DOHH2 (cell line): ENCODE measurements at regions not wholly inside any gene's neighbourhood (a gene's known extent, or its start where the extent isn't known, plus 50 kb on each side); places are given as distances from the start of the nearest gene placed in this dataset.

Experiments
- H3F3A ChIP-seq: fragments of 200-600 bp; sonication (generic), shearing (Covaris generic); 2 replicates; pipeline ENCODE4 v1.6.0; 2016; ENCODE audit warnings: antibody characterized with exemption, mild to moderate bottlenecking; ENCODE audit not compliant: control insufficient read depth, insufficient read depth
- H3K27ac ChIP-seq: fragments of 200-600 bp; sonication (generic); 2 replicates; pipeline ENCODE4 v1.5.1; 2014; ENCODE audit warnings: low read depth, mild to moderate bottlenecking, low read length, moderate library complexity
- H3K27me3 ChIP-seq: fragments of 200-600 bp; sonication (generic); 2 replicates; pipeline ENCODE4 v1.6.1; 2014; ENCODE audit warnings: mild to moderate bottlenecking, low read length, mixed read lengths; ENCODE audit not compliant: control insufficient read depth
- H3K36me3 ChIP-seq: fragments of 200-600 bp; sonication (generic); 2 replicates; pipeline ENCODE4 v1.6.1; 2014; ENCODE audit warnings: mild to moderate bottlenecking, low read length, moderate library complexity, mixed read lengths; ENCODE audit not compliant: control insufficient read depth
- H3K4me1 ChIP-seq: fragments of 200-600 bp; sonication (generic); 2 replicates; pipeline ENCODE4 v1.6.1; 2014; ENCODE audit warnings: mild to moderate bottlenecking, low read length, mixed read lengths; ENCODE audit not compliant: control insufficient read depth
- H3K4me2 ChIP-seq: fragments of 200-600 bp; sonication (generic); 2 replicates; pipeline ENCODE4 v1.6.0; 2014; ENCODE audit warnings: mild to moderate bottlenecking, low read length, moderate library complexity
- H3K4me3 ChIP-seq: fragments of 200-600 bp; sonication (generic); 2 replicates; pipeline ENCODE4 v1.5.1; 2014; ENCODE audit warnings: mild to moderate bottlenecking, low read length, mixed read lengths
- H3K79me2 ChIP-seq: fragments of 200-600 bp; sonication (generic); 2 replicates; pipeline ENCODE4 v1.6.1; 2014; ENCODE audit warnings: mild to moderate bottlenecking, low read length, mixed read lengths; ENCODE audit not compliant: control insufficient read depth
- H3K9me2 ChIP-seq: fragments of 200-600 bp; sonication (generic); replicated peaks from 2 replicates; pipeline ENCODE4 v1.6.1; 2014; ENCODE audit warnings: mild to moderate bottlenecking, low read length, mixed read lengths; ENCODE audit not compliant: control insufficient read depth
- H3K9me3 ChIP-seq: fragments of 200-600 bp; sonication (generic); 2 replicates; pipeline ENCODE4 v1.6.1; 2014; ENCODE audit warnings: antibody characterized with exemption, low read length, mixed read lengths; ENCODE audit not compliant: control insufficient read depth, insufficient read depth
- H4K20me1 ChIP-seq: fragments of 200-600 bp; sonication (generic); 2 replicates; pipeline ENCODE4 v1.6.0; 2014; ENCODE audit warnings: low read depth, mild to moderate bottlenecking, antibody characterized with exemption, low read length, moderate library complexity; ENCODE audit not compliant: control insufficient read depth, insufficient read depth
- EZH2phosphoT487 ChIP-seq: fragments of 200-600 bp; sonication (generic); IDR thresholded peaks from 2 replicates; pipeline ENCODE4 v1.6.1; 2017; ENCODE audit warnings: borderline replicate concordance, mild to moderate bottlenecking, antibody characterized with exemption, low read length, moderate library complexity, mixed read lengths
- TF ChIP-seq, protein P1 (sequence below): fragments of 200-600 bp; sonication (generic); IDR thresholded peaks from one replicate; pipeline ENCODE4 v1.5.1; 2014; ENCODE audit warnings: antibody characterized with exemption, mild to moderate bottlenecking, low read depth, low read length; ENCODE audit not compliant: poor library complexity, severe bottlenecking

DNA sequence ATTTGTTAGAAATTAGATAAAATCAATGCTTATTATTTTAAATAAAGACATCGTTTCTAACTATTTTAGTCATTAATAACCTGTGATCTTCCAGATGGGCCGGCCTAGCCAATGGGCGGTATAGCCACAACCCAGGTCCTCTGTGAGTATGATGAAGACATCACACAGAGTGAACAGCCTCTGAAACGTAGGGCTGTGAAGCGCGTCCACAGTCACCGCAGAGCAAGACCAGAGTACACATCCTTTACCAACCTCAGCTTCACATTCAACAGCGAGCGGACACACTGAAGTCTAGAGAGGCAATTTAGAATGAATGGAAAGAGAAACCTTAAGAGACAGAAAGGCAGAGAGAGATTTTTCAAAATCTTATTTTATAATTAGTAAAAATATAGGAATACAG lies 125.0 kb upstream of the RPS6KA2 start:
- H3F3A ChIP-seq, result no peaks in the 10 kb centered on the region
- no peaks in the 10 kb centered on the region for H4K20me1 ChIP-seq
- peaks cover 16% of the 10 kb centered on the region for H3K4me1 ChIP-seq
- no peaks in the 10 kb centered on the region for H3K9me3 ChIP-seq
- H3K4me3 ChIP-seq, result no peak overlapping the region
- H3K4me2 ChIP-seq, result no peak overlapping the region
- peaks cover 12% of the 10 kb centered on the region; the same call in 1 of the 2 replicates for H3K27me3 ChIP-seq
- H3K27ac ChIP-seq, result no peak overlapping the region
- H3K36me3 ChIP-seq, result no peaks in the 10 kb centered on the region
- no peaks in the 10 kb centered on the region for H3K9me2 ChIP-seq
- H3K79me2 ChIP-seq, result no peaks in the 10 kb centered on the region
- TF ChIP-seq, protein P1, sequence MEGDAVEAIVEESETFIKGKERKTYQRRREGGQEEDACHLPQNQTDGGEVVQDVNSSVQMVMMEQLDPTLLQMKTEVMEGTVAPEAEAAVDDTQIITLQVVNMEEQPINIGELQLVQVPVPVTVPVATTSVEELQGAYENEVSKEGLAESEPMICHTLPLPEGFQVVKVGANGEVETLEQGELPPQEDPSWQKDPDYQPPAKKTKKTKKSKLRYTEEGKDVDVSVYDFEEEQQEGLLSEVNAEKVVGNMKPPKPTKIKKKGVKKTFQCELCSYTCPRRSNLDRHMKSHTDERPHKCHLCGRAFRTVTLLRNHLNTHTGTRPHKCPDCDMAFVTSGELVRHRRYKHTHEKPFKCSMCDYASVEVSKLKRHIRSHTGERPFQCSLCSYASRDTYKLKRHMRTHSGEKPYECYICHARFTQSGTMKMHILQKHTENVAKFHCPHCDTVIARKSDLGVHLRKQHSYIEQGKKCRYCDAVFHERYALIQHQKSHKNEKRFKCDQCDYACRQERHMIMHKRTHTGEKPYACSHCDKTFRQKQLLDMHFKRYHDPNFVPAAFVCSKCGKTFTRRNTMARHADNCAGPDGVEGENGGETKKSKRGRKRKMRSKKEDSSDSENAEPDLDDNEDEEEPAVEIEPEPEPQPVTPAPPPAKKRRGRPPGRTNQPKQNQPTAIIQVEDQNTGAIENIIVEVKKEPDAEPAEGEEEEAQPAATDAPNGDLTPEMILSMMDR, result no peak
- TF ChIP-seq EZH2phosphoT487, result no peak

DNA sequence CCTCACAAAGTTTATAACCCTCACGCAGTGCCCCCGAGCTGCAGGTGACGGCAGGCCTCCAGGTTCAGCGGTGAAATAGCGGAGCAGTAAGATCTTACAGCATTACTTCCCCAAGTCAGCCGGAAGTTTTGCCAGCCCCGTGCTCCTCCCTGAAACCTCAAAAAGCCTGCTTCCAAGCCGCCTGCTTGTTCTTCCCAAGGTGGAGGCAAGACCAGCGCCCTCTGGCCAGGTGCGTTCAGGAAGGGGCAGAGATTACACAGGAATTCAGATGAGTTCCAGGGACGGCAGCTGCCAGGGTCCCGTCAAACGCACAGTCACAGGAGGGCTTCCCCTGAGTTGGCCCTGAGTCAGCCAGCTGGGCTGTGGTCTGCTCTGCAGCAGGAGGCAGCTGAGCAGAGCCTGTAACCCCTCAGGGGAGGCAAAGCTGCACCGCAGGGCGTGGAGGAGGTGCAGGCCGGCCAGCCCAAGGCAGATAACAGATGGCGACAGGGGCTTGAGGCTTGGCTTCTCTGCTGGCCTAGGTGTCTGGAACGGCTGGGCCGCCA lies 124.1 kb upstream of the RPS6KA2 start:
- Histone ChIP-seq H3K4me3 (peak overlapping the region; percentile 34), H3F3A (no peaks in the 10 kb centered on the region), H3K9me2 (no peaks in the 10 kb centered on the region), H3K4me2 (peak overlapping the region; percentile 55), H4K20me1 (no peaks in the 10 kb centered on the region), H3K79me2 (no peaks in the 10 kb centered on the region), H3K27ac (no peak overlapping the region), H3K4me1 (peaks cover 16% of the 10 kb centered on the region), H3K27me3 (peaks cover 12% of the 10 kb centered on the region; the same call in 1 of the 2 replicates), H3K36me3 (no peaks in the 10 kb centered on the region), H3K9me3 (no peaks in the 10 kb centered on the region)
- TF ChIP-seq, protein P1, result no peak
- no peak for TF ChIP-seq EZH2phosphoT487

DNA sequence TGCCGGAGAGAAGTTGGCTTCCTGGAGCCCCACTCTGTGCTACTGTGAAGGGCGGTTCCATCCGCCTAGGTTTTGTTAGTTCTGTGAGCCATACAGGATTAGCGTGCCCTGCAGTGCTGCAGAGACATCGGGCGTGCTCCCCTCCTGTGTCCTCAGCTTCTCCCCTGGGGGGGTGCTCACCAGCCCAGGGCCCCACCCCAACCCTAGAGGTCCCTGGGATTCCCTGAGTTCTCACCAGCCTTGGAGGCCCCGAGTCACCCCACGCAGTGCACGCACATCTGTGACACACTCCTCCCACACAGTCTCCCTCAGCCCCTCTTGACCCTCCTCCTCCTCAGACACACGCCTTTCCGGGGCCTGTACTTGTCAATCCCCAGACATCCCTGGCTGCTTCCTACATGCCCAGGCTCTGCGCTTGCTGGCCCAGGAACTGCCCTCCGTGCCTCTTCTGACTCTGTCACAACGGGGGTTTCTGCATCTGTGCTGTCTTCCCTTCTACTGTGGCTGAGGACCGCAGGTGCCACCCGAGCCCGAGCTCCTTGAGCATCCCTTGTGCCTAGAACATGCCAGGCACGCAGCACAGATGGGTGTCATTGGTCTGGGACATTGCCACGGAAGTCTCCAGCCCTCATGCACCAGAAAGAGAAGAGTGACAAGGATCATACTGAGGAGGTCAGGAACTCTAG lies 123.2 kb upstream of the RPS6KA2 start:
- Histone ChIP-seq H3K27ac (no peak overlapping the region), H4K20me1 (no peaks in the 10 kb centered on the region), H3K4me3 (peak overlapping the region; percentile 34; the same call in 1 of the 2 replicates), H3K4me2 (peak overlapping the region; percentile 55; the same call in 1 of the 2 replicates), H3K36me3 (no peaks in the 10 kb centered on the region), H3K27me3 (peaks cover 12% of the 10 kb centered on the region; the same call in 1 of the 2 replicates), H3K4me1 (peaks cover 16% of the 10 kb centered on the region), H3F3A (no peaks in the 10 kb centered on the region), H3K9me2 (no peaks in the 10 kb centered on the region), H3K79me2 (no peaks in the 10 kb centered on the region), H3K9me3 (no peaks in the 10 kb centered on the region)
- TF ChIP-seq EZH2phosphoT487, result no peak
- TF ChIP-seq, protein P1, result no peak
